ENCODE measurements at regions not wholly inside any gene's neighbourhood (a gene's known extent, or its start where the extent isn't known, plus 50 kb on each side); places are given as distances from the start of the nearest gene placed in this dataset.

GRCh38 chr4:71141125-71141524, 147.7 kb downstream of the DCK start (continued):
- TF ChIP-seq KDM1A (IDR thresholded peaks at IDR 0.05; ENCODE audit: borderline replicate concordance, low read length) = no peak
- no peak for TF ChIP-seq SIN3A (conservative IDR thresholded peaks at IDR 0.05 in 1 of 2, IDR thresholded peaks at IDR 0.05 in 1 of 2; ENCODE audit: low read depth in 1 of 2, low read length in 2 of 2)
- TF ChIP-seq MAX (IDR thresholded peaks at IDR 0.05) = no peak
